SU-DHL-6 (cell line): ENCODE measurements at regions not wholly inside any gene's neighbourhood (a gene's known extent, or its start where the extent isn't known, plus 50 kb on each side); places are given as distances from the start of the nearest gene placed in this dataset.

Experiments used
- CTCF ChIP-seq: fragments of 200-600 bp; sonication (generic); IDR thresholded peaks from one replicate; pipeline ENCODE4 v1.5.1; 2017; ENCODE audit warnings: antibody characterized with exemption, mild to moderate bottlenecking, low read length, moderate library complexity; ENCODE audit not compliant: insufficient read depth, poor library complexity, severe bottlenecking
- EZH2phosphoT487 ChIP-seq: fragments of 200-600 bp; sonication (generic), shearing (Covaris generic); conservative IDR thresholded peaks from 2 replicates; pipeline ENCODE4 v1.6.1; 2018; ENCODE audit warnings: mild to moderate bottlenecking, antibody characterized with exemption, low read length, moderate library complexity, mixed read lengths

DNA sequence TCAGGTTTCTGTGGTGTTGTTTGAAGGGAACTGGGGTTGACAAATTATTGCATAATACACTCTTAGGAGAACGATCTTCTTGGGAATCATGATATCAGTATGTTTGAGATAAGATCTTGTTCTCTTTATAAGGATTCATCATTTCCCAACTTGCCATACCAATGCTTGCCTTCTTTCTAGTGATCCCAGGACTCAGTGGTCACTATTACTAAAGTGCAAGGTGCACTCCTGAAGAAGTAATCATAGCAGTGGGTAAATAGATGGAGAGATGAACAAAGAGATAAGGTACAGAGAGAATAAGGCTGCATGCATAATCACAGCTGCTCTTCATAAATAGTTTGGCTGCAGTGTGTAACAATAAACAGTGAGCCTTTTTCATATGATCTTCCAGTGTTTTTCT lies 404.0 kb downstream of the DOK5 start:
- TF ChIP-seq CTCF (no peak), EZH2phosphoT487 (no peak)
